Glutamatergic neuron (in vitro differentiated cells): ENCODE measurements at regions not wholly inside any gene's neighbourhood (a gene's known extent, or its start where the extent isn't known, plus 50 kb on each side); places are given as distances from the start of the nearest gene placed in this dataset.

Experiments used
- DNase-seq: peaks from one replicate; pipeline ENCODE4 v3.0.0; 2022
- H3K27ac Mint-ChIP-seq: one replicate; pipeline ENCODE4 v1.8.0; 2020; ENCODE audit warnings: mild to moderate bottlenecking, mixed read lengths, inconsistent platforms; ENCODE audit not compliant: unreplicated experiment
- H3K27me3 Mint-ChIP-seq: one replicate; pipeline ENCODE4 v1.8.0; 2020; ENCODE audit warnings: mild to moderate bottlenecking, moderate library complexity, mixed read lengths, inconsistent platforms; ENCODE audit not compliant: unreplicated experiment
- H3K36me3 Mint-ChIP-seq: one replicate; pipeline ENCODE4 v1.8.0; 2020; ENCODE audit warnings: mild to moderate bottlenecking, mixed read lengths, inconsistent platforms; ENCODE audit not compliant: unreplicated experiment
- H3K4me1 Mint-ChIP-seq: one replicate; pipeline ENCODE4 v1.8.0; 2020; ENCODE audit warnings: mild to moderate bottlenecking, low read depth, mixed read lengths, inconsistent platforms; ENCODE audit not compliant: unreplicated experiment
- H3K4me3 Mint-ChIP-seq: one replicate; pipeline ENCODE4 v1.8.0; 2020; ENCODE audit warnings: mild to moderate bottlenecking, mixed read lengths, inconsistent platforms; ENCODE audit not compliant: unreplicated experiment
- H3K9me3 Mint-ChIP-seq: one replicate; pipeline ENCODE4 v1.8.0; 2020; ENCODE audit warnings: mild to moderate bottlenecking, moderate library complexity, mixed read lengths, inconsistent platforms; ENCODE audit not compliant: unreplicated experiment
- TF ChIP-seq, protein P1 (sequence below): fragments of 200-600 bp; sonication (generic); IDR thresholded peaks from one replicate; pipeline ENCODE4 v1.5.0; 2021; ENCODE audit not compliant: partially characterized antibody, unreplicated experiment

DNA sequence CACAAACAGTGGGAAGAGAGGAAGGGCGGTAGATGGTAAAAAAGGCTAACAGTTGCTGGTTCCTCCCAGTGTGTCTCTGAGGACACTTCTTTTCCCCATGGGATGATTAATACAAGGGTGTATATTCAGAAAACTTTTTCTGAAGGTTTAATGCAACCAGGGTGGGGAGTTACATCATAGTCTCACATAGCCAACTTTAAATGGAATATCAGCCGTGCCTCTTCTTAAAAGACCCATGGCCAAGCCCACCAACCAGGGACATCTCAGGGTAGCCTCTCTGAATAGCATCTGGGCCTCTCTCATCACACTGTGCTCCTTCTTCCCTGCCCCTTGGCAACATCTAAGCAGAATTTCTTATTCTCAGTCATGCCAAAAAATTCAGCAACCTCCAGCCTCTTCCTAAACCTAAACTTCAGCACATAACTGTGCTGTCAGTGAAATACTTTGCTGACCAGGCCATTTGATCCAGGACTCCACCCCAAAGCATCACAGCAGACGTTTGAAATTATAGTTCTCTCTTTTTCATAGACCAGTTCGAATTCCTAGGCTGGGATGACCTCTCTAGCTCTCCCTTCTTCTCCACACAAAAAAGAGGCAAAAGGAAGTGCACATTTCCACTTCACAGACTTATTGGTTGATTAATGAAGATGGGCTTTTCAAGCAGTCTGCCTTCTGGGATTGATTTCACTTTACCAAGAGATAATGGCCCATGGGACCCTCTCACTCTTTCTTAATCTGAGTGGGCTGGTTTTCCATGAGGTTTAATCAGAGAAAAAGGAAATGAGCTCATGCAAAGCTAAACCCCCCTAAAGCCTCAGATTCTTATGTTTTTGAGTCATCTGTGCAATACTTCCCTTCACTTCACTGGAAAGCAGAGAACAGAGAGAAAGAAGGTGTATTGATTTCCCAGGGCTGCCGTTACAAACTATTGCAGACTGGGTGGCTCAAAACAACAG, 85.1 kb upstream of the RAI14 start:
- peaks cover 13% of the 10 kb centered on the region for H3K4me1 Mint-ChIP-seq
- H3K27me3 Mint-ChIP-seq = peaks cover 2% of the 10 kb centered on the region
- DNase-seq = no peak
- TF ChIP-seq, protein P1, sequence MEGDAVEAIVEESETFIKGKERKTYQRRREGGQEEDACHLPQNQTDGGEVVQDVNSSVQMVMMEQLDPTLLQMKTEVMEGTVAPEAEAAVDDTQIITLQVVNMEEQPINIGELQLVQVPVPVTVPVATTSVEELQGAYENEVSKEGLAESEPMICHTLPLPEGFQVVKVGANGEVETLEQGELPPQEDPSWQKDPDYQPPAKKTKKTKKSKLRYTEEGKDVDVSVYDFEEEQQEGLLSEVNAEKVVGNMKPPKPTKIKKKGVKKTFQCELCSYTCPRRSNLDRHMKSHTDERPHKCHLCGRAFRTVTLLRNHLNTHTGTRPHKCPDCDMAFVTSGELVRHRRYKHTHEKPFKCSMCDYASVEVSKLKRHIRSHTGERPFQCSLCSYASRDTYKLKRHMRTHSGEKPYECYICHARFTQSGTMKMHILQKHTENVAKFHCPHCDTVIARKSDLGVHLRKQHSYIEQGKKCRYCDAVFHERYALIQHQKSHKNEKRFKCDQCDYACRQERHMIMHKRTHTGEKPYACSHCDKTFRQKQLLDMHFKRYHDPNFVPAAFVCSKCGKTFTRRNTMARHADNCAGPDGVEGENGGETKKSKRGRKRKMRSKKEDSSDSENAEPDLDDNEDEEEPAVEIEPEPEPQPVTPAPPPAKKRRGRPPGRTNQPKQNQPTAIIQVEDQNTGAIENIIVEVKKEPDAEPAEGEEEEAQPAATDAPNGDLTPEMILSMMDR = no peak
- H3K27ac Mint-ChIP-seq = peak overlapping the region; percentile 83
- H3K4me3 Mint-ChIP-seq = peak overlapping the region; percentile 67
- no peaks in the 10 kb centered on the region for H3K36me3 Mint-ChIP-seq
- peaks cover 2% of the 10 kb centered on the region for H3K9me3 Mint-ChIP-seq

DNA sequence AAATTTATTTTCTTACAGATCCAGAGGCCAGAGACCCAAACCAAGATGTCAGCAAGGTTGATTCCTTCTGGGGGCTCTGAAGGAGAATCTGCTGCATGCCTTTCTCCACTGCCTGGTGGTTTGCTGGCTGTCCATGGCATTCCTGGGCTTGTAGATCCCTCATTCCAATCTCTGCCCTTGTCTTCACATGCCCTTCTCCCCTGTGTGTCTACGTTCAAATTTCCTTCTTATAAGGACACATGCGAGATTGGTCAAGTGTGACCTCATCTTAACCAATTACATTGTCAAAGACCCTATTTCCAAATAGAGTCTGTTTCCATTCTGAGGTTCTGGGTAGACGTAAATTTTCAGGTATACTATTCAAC, 84.5 kb upstream of the RAI14 start:
- DNase-seq = no peak
- H3K4me3 Mint-ChIP-seq = peak overlapping the region; percentile 47
- peaks cover 2% of the 10 kb centered on the region for H3K27me3 Mint-ChIP-seq
- H3K9me3 Mint-ChIP-seq = peaks cover 2% of the 10 kb centered on the region
- TF ChIP-seq, protein P1 = no peak
- H3K36me3 Mint-ChIP-seq = no peaks in the 10 kb centered on the region
- peak overlapping the region; percentile 83 for H3K27ac Mint-ChIP-seq
- peaks cover 13% of the 10 kb centered on the region for H3K4me1 Mint-ChIP-seq

DNA sequence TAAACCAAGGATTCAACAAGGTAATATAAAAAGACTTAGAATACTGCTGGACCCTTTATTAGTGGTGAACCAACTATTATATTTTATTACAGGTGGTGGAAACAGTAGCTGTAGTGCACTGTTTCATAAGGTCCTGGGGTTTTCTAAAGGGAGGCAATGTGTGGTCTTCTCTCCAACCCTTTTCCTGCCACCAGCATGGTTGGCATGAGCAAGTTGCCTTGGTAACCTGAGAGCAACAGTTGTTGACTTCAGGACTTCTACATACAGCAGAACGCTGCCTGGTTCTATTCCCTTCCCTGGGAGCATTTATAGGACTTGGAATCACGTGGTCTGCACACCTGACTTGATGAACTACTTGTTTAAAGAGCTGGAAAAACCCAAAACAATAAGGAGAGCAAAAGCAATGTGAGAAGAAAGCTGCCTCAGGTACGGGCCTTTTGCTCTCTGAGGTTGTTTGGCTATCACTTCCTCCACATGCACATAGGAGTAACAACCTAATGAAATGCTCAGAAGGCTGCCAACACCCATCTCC, 81.1 kb upstream of the RAI14 start:
- TF ChIP-seq, protein P1 = no peak
- H3K9me3 Mint-ChIP-seq = peaks cover 4% of the 10 kb centered on the region
- no peak overlapping the region for H3K27ac Mint-ChIP-seq

GRCh38 chr5:34576891-34577666, 79.0 kb upstream of the RAI14 start:
- Mint-ChIP-seq H3K4me3 (no peak overlapping the region), H3K36me3 (peaks cover 5% of the 10 kb centered on the region)

More for the DNA sequence above, 81.1 kb upstream of the RAI14 start:
- no peak overlapping the region for H3K4me3 Mint-ChIP-seq
- peaks cover 2% of the 10 kb centered on the region for H3K27me3 Mint-ChIP-seq
- peaks cover 5% of the 10 kb centered on the region for H3K36me3 Mint-ChIP-seq
- DNase-seq = no peak
- peaks cover 13% of the 10 kb centered on the region for H3K4me1 Mint-ChIP-seq

More at GRCh38 chr5:34576891-34577666, 79.0 kb upstream of the RAI14 start:
- TF ChIP-seq, protein P1 = no peak
- Mint-ChIP-seq H3K27me3 (no peaks in the 10 kb centered on the region), H3K9me3 (peaks cover 3% of the 10 kb centered on the region), H3K27ac (no peak overlapping the region), H3K4me1 (peaks cover 10% of the 10 kb centered on the region)
- DNase-seq = no peak
